NCI-H2107 (cell line): ENCODE measurements at regions not wholly inside any gene's neighbourhood (a gene's known extent, or its start where the extent isn't known, plus 50 kb on each side); places are given as distances from the start of the nearest gene placed in this dataset.

Experiments
- DNase-seq: peaks from one replicate; lab custom pipeline; 2025; lab: John Stamatoyannopoulos, UW

DNA sequence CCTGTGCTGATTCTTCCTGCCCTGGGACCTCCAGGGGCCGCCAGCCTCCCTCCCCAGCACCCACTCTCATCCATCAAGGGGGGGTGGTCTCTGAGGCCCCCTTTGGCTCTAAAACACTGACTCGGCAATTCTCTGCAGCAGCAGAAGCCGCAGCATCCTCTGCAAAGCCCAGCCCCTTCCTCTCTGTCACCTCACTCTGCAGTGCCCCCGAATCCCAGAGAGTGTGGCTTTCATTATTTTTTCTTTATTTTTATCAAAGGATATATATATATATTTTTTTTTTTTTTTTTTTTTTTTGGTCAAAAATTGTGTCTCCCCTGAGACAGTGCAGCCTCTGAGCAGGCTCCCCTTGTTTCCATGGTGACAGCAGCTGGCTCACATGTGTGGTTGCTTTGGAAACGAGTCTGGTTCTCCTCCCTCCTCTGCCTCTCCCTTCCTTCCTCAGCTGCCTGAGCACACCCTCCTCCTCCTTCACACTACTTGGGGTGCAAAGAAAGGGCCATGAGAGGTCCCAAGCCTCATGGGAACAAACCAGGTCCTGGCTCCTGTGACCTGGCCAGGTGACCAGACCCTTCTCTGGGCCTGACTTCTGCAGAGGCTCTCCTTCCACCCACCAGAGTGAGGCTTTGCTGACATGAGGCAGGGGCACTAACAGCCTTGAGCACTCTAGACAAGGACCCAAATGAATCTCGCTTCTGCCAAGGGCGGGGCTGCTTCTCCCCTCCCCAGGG, 100.5 kb downstream of the LRRC74A start:
- no peak for DNase-seq

DNA sequence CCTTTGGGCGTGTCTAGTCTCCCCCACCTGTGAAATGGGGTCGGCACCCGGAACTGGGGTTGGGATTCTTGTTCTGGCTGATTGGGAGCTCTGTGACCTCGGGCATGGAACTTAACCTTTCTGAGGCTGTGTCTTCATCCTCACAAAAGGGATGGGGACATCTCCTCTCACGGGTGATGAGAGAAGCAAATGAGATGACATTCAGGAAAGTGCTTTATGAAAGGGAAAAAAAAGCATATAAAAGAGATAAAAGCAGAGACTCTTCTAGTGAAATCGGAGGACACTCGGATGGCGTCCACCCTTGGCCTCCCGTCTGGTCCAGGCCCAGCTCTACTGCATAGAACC, 98.9 kb downstream of the LRRC74A start:
- no peak for DNase-seq

DNA sequence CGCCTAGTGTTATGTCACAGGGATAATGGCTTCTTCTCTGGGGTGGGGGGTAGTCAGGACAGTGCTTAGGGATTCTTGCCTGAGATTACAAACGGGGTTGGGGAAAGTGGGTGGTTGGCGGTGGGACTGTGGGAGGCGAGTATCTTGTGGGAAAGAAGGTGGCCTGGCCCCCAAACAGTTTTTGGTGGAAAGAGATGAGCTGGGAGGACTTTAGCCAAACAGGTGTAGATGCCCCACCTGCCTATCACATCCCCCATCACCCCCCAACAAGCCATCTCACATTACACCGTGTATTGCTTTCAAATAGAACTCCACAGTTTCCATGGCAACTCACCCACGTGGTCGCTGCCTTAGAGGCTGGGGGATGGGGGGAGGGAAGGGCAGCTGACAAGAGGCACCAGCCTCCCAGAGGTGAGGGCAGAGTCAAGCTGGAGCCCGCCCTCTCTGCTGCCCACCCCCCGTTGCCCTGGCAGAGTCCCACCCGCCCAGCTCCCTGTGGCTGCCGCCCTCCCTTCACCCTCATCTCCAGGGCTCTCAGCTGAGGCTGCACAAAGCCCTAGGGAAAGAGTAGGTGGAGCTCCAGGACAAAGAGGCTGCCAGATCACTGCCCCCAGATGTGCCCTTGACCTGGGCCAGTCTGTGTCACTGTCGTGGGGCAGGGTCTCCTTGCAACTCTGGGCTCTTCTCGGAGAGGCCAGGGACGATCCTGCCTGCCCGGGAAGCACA, 98.3 kb downstream of the LRRC74A start:
- peak; percentile 93 for DNase-seq

DNA sequence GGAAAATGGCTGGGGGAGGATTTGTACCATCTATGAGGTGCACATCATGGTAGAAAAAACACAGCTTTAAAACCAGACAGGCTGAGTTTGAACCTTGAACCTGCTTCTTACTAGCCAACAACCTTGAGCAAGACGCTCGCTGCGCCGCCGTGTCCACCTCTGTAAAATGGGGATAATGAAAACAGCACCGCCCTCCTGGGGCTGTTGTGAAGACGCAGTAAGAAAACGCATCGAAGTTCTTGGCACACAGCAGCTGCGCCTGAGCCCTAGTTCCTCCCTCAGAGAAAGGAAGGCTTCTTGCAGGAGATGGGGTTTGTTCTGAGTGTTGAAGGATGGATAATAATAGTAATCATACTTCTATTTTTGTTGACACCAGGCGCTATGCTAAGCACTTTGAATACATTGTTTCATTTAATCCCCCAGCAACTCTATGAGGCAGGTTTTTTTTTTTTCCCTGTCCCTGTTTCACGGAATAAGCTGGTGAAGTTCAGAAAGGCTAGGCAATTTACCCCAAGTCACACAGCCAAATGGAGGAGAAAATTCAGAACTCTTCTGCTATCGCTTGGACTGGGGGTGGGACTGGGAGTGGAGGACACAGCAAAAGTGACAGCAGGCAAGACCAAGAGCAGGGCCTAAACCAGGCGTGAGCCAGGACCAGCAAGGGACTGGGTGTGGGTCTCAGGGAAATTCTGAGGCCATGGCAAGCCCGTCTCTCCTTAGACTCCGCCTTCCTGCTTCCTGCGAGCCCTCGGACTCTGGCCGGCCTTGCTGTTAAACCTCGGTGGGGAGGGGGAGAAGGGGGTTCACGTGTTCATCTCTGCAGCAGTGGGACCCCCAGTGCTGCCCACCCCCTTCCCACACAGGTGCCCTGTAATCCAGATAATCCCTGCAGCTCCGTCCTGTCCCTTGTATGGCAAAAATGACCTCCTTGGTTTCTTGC, 97.5 kb downstream of the LRRC74A start:
- DNase-seq = no peak

DNA sequence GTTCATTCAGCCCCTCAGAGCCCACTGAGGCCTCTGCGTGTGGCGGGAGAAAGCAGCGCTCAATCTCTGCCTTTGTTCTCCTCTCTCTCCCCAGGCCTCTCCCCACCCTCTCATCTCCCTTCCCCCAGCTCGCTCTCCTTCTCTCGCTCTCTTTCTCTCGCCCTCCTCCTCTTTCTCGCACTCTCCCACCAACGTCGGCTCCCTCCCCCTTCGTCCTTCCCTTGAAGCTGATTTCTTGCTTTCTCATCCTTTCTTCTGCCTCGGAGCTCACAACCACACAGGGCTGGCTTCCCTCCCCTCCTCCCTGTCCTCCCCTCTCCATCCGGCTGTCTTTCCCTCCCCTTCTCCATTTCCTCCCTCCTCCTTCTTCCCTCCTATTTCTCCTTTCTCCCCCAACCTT, 96.4 kb downstream of the LRRC74A start:
- no peak for DNase-seq

DNA sequence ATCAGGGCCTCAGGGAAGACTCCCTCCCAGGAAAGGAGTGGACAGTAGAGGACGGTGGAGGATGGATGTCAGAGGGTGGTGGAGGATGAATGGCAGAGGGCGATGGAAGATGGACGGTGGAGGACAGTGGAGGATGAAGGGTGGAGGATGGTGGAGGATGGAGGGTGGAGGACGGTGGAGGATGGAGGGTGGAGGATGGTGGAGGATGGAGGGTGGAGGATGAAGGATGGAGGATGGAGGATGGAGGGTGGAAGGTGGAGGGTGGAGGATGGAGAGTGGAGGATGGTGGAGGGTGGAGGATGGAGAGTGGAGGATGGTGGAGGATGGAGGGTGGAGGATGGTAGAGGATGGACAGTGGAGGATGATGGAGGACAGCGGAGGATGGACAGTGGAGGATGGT, 95.9 kb downstream of the LRRC74A start:
- DNase-seq = no peak

DNA sequence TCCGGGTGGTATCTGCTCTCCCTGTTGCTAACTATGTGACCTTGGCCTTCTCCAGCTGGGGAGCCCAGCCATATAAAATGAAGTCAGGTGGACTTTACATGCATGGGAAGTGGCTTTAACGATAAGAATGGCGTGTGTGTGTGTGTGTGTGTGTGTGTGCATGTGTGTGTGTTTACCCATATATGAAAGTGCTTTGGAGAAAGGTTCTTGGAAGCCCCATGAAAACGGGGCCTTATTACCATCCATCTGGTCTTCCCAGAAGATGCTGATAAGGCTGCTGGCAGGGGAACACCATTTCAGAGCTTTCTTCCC, 94.8 kb downstream of the LRRC74A start:
- DNase-seq = no peak

DNA sequence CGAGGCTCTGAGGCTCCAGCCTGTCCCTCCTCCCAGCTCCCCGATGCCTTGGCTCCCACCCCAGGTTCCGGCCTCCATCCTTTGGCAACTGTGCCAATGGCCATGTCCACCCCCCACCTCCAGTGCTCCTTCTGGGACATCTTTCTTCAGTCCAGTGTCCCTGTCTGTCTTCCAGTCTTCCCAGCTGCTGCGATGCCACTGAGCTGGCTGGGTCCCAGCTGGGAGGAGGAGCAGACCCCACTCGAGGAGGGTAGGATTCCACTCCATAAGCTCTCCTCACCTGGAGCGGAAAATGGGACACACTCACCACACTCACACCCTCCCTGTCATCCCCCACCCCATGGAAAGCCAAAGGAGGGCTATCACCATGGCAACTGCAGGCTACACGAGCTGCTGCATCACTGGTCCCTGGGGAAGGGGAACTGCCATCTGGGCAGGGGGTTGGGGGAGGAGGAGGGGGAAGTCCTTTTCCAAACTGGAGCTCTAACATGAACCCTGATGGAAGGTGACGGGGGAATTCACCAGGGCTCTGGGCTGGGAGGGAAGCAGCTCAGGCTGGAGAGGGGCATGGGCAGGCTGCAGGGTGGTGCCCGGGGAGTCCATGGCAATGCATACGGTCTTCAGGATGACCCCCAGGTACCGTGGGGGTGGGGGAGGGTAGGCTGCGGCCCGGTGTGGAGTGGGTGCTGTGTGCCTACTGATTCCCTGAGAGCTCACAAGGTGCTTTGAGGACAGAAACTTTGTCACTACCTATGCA, 94.3 kb downstream of the LRRC74A start:
- DNase-seq = peak; percentile 93

DNA sequence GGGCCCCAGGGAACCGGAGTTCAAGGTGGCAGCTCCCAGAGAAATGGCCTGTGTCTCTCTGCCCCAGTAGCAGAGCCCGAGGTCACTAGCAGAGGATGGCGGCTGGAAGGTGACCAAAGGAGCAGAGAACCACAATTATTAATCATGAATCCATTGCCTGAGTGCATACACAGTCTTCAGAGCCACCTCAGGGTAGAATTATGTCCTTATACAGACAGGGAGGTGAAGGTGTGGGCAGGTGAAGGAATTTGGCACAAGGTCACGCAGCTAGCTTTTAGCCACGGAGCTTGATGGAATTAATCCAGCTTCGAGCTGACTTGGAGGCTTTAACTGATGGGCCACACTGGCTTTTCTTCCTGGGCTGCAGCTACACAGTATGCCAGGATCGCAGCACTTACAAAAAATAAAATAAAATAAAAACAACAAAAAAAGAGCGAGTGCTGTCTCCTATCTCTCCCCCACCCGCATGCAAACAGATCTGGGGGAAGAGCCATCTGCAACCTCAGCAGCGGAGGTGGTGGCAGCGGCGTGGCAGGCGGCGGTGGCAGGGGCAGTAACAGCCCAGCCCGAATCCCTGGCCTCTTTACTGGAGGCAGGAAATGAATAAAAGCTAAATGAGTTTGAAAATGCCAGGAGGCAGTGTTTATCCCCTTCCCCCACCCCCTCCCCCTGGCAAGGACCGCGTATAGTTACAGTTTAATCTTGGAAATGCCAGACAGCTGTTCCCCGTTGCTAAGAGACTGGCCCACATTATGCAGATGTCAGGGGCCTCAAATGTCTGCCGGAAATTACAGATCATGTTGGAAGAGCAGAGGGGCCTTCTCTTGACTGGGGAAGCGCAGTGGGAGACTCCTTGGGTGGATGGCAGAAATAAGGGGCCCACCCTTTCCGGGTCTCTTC, 93.5 kb downstream of the LRRC74A start:
- DNase-seq = peak; percentile 87
